Hepatocyte (in vitro differentiated cells): ENCODE measurements at regions not wholly inside any gene's neighbourhood (a gene's known extent, or its start where the extent isn't known, plus 50 kb on each side); places are given as distances from the start of the nearest gene placed in this dataset.

ENCODE experiments used
- CTCF ChIP-seq: fragments of 200-600 bp; sonication (generic); IDR thresholded peaks from 2 replicates; pipeline ENCODE4 v1.5.1; 2016; ENCODE audit warnings: antibody characterized with exemption, mild to moderate bottlenecking; ENCODE audit not compliant: poor library complexity
- EZH2 ChIP-seq: fragments of 200-600 bp; sonication (generic); IDR thresholded peaks from 2 replicates; pipeline ENCODE4 v1.6.1; 2016; ENCODE audit warnings: antibody characterized with exemption, mild to moderate bottlenecking, borderline replicate concordance

- no peak for TF ChIP-seq CTCF
- TF ChIP-seq EZH2: no peak
Measured at GRCh38 chr14:53879022-53879686, 77.5 kb downstream of the BMP4 start.
